HepG2 (cell line): ENCODE measurements at regions not wholly inside any gene's neighbourhood (a gene's known extent, or its start where the extent isn't known, plus 50 kb on each side); places are given as distances from the start of the nearest gene placed in this dataset.

Experiments
- BRCA1 ChIP-seq: sonication (generic); formaldehyde crosslinking; IDR thresholded peaks from 2 replicates; pipeline ENCODE4 v1.4.0; 2020; ENCODE audit warnings: missing genetic modification reagents
- CBX5 ChIP-seq: sonication (generic); formaldehyde crosslinking; IDR thresholded peaks from 2 replicates; pipeline ENCODE4 v1.4.0; 2020; ENCODE audit warnings: missing genetic modification reagents, borderline replicate concordance
- CCAR2 ChIP-seq: fragments of 200-400 bp; formaldehyde crosslinking; optimal IDR thresholded peaks from 2 replicates; pipeline ENCODE3; 2018; ENCODE audit warnings: low read depth, mild to moderate bottlenecking, low read length, moderate library complexity
- ETV5 ChIP-seq: IDR thresholded peaks from 2 replicates; pipeline ENCODE4 v1.6.1; 2018; ENCODE audit warnings: missing biosample characterization, missing genetic modification reagents, inconsistent platforms, borderline replicate concordance
- HOXA7 ChIP-seq: sonication (generic); formaldehyde crosslinking; IDR thresholded peaks from 2 replicates; pipeline ENCODE4 v1.8.1; 2022; ENCODE audit warnings: mild to moderate bottlenecking, missing genetic modification reagents, moderate library complexity
- JUND ChIP-seq: sonication (generic); formaldehyde crosslinking; IDR thresholded peaks from 2 replicates; pipeline ENCODE4 v1.8.0; 2022; ENCODE audit warnings: mild to moderate bottlenecking, missing genetic modification reagents
- MXD4 ChIP-seq: IDR thresholded peaks from 2 replicates; pipeline ENCODE4 v1.6.1; 2016; ENCODE audit warnings: mild to moderate bottlenecking, missing biosample characterization, missing genetic modification reagents
- NFE2L2 ChIP-seq: fragments of 150-350 bp; IDR thresholded peaks from 2 replicates; pipeline ENCODE4 v1.6.1; 2014; ENCODE audit warnings: low read length
- NR2F2 ChIP-seq: IDR thresholded peaks from 2 replicates; pipeline ENCODE4 v1.6.1; 2012; ENCODE audit warnings: low read depth, inconsistent platforms, borderline replicate concordance
- RAD51 ChIP-seq: fragments of 450-650 bp; IDR thresholded peaks from 2 replicates; pipeline ENCODE4 v1.6.1; 2016; ENCODE audit warnings: borderline replicate concordance
- RXRA ChIP-seq: sonication (generic); formaldehyde crosslinking; IDR thresholded peaks from 2 replicates; pipeline ENCODE4 v1.5.1; 2020; ENCODE audit warnings: missing genetic modification reagents
- THAP8 ChIP-seq: sonication (generic); formaldehyde crosslinking; IDR thresholded peaks from 2 replicates; pipeline ENCODE4 v1.5.1; 2020; ENCODE audit warnings: missing genetic modification reagents, mild to moderate bottlenecking, borderline replicate concordance
- TF ChIP-seq, protein P1 (sequence below): sonication (generic); formaldehyde crosslinking; IDR thresholded peaks from 2 replicates; pipeline ENCODE4 v1.5.0; 2020; ENCODE audit warnings: mild to moderate bottlenecking, missing genetic modification reagents, moderate library complexity
- TF ChIP-seq, protein P2 (sequence below): IDR thresholded peaks from 2 replicates; pipeline ENCODE4 v1.6.1; 2016; ENCODE audit warnings: low read depth, borderline replicate concordance

DNA sequence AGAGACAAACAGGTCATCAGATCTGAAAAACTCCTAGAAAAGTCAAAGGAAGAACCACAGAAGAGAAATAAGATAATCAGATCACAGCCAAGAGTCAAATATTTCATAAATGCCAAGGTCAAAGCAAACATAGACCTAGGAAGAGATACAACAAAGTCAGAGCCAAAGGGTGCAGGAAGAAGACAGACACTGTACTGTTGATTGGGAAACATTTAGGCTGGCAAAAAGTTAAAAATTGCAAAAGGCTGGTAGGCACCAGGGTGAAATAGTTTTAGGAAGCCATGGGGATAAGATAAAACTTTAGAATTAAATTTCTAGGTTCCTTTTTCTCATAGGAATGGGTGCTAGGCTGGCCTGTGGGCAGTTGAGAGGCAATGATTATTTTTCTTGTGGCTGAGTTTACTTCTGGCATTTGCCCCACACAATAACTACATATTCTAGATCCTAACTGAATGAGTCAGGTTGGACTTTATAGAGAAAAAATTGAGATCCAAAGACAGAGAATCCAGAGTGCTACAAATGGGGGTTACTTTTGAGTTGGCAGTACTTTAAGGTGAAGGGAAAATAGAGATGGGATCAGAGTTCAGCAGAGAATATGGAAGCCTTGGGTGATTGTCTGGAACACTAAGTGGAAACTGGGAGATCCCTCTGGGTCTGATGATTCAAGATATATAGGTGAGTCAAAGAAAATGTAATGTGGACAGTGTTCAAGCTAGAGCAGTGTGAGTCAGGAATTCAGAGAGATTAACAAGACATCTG, 215.5 kb downstream of the C12orf50 start:
- TF ChIP-seq BRCA1 (CRISPR knock-in tag) (no peak), MXD4 (CRISPR knock-in tag) (no peak), NR2F2 (no peak), RXRA (no peak), THAP8 (no peak), HOXA7 (no peak), CBX5 (no peak), ETV5 (CRISPR knock-in tag) (no peak), CCAR2 (no peak), RAD51 (no peak), JUND (CRISPR knock-in tag) (no peak), NFE2L2 (no peak)
- TF ChIP-seq, protein P1, sequence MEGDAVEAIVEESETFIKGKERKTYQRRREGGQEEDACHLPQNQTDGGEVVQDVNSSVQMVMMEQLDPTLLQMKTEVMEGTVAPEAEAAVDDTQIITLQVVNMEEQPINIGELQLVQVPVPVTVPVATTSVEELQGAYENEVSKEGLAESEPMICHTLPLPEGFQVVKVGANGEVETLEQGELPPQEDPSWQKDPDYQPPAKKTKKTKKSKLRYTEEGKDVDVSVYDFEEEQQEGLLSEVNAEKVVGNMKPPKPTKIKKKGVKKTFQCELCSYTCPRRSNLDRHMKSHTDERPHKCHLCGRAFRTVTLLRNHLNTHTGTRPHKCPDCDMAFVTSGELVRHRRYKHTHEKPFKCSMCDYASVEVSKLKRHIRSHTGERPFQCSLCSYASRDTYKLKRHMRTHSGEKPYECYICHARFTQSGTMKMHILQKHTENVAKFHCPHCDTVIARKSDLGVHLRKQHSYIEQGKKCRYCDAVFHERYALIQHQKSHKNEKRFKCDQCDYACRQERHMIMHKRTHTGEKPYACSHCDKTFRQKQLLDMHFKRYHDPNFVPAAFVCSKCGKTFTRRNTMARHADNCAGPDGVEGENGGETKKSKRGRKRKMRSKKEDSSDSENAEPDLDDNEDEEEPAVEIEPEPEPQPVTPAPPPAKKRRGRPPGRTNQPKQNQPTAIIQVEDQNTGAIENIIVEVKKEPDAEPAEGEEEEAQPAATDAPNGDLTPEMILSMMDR (CRISPR knock-in tag): no peak
- TF ChIP-seq, protein P2, sequence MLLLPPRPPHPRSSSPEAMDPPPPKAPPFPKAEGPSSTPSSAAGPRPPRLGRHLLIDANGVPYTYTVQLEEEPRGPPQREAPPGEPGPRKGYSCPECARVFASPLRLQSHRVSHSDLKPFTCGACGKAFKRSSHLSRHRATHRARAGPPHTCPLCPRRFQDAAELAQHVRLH (CRISPR knock-in tag): no peak
